HG03108 (cell line): ENCODE measurements at regions not wholly inside any gene's neighbourhood (a gene's known extent, or its start where the extent isn't known, plus 50 kb on each side); places are given as distances from the start of the nearest gene placed in this dataset.
"Not testable (repeated sequence)": the region's sequence is repeated elsewhere in the genome, so short reads cannot be mapped to it uniquely, and the experiment has no call there.

Experiments used
- ATAC-seq: cut with Tn5 transposase; IDR thresholded peaks from one replicate; pipeline ENCODE4 v1.9.1; 2021; ENCODE audit warnings: moderate library complexity; ENCODE audit not compliant: unreplicated experiment

DNA sequence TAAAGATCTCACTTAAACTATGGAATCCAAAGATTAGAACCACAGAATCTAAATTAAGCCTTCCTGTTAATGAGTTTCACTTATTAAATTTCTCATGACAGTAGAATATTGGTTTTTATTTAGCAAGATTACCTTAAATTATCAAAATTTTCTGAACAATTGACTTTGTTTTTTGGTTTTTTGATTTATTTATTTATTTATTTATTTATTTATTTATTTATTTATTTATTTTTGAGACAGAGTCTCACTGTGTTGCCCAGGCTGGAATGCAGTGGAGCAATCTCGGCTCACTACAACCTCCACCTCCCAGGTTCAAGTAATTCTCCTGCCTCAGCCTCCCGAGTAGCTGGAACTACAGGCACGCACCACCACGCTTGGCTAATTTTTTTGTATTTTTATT, 538.6 kb downstream of the AMY1C start:
- not testable (repeated sequence) for ATAC-seq

- ATAC-seq: no peak
Measured at GRCh38 chr1:104291156-104291555, 541.5 kb downstream of the AMY1C start.

- ATAC-seq: no peak
Measured at GRCh38 chr1:104294259-104294658, 544.6 kb downstream of the AMY1C start.

DNA sequence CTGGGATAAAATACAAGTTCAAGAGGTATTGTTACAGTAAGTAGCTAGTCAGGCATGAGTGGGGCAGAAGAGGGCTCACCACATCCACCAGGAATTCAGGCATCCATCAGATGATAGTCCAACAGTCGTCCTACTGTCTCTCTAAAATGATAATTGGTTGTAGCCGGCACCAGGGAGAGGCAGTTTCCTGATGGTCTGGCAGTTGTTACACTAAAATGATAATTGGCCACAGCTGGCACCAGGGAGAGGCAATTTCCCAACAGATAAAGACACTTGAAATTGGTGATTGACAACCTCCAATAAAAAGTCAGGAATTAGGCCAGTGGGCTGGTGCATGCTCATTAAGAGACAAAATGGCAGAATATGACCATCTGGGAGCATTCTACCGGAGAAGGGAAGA, 545.8 kb downstream of the AMY1C start:
- no peak for ATAC-seq

DNA sequence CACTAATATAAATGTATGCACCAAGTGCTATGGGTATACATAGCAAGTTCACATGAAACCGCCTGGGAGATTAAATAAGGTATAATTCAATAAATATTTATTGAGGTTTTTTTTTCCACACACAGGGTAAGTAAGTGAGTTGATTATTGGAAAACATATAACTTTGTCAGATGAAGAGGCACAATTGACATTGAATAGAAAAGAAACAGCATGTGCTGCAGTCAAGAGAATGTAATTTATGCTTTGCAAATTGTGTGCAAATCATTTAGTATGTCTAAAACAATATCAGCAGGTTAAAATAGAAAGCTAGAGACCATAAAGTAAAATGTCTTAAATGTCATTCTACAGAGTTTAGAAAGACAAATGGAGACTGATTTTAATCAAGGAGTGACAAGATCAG, 560.0 kb downstream of the AMY1C start:
- no peak for ATAC-seq

- no peak for ATAC-seq
Measured at GRCh38 chr1:104315823-104316222, 566.1 kb downstream of the AMY1C start.

DNA sequence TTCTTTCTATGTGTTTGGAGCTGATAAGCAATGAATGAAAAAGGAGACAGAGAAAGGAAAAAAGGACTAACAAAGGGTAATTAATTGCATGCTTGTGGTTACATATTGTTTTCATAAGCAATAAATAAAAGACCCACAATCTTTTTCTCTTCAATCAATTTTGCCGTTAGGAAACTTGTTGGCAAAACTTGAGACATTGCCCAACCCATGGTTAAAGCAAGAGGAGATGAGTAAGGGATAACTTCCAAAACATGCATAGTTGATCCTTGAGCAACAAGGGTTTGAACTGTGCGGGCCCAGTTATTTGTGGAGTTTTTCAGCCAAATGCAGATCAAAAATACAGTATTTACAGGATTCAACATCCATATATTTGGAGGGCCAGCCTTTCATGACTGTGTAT, 572.4 kb downstream of the AMY1C start:
- ATAC-seq: no peak

GRCh38 chr1:104329278-104329677, 579.6 kb downstream of the AMY1C start:
- ATAC-seq: no peak

DNA sequence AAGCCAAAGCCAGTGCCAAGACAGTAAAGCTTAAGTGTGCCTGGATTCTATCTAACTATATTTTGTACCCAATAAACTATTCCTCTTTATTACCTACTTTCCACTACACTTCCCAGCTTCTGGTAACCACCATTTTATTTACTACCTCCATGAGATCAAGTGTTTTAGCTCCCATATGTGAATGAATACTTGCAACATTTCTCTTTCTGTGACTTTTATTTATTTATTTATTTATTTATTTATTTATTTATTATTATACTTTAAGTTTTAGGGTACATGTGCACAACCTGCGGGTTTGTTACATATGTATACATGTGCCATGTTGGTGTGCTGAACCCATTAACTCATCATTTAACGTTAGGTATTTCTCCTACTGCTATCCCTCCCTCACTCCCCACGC, 582.1 kb downstream of the AMY1C start:
- no peak for ATAC-seq

GRCh38 chr1:104337927-104338326, 588.2 kb downstream of the AMY1C start:
- ATAC-seq: not testable (repeated sequence)

GRCh38 chr1:104341944-104342343, 592.2 kb downstream of the AMY1C start:
- ATAC-seq: no peak

GRCh38 chr1:104348277-104348676, 598.6 kb downstream of the AMY1C start:
- no peak for ATAC-seq

GRCh38 chr1:104353580-104353979, 603.9 kb downstream of the AMY1C start:
- no peak for ATAC-seq

- ATAC-seq: no peak
Measured at GRCh38 chr1:104358086-104358485, 608.4 kb downstream of the AMY1C start.

GRCh38 chr1:104358621-104359020, 608.9 kb downstream of the AMY1C start:
- ATAC-seq: no peak

DNA sequence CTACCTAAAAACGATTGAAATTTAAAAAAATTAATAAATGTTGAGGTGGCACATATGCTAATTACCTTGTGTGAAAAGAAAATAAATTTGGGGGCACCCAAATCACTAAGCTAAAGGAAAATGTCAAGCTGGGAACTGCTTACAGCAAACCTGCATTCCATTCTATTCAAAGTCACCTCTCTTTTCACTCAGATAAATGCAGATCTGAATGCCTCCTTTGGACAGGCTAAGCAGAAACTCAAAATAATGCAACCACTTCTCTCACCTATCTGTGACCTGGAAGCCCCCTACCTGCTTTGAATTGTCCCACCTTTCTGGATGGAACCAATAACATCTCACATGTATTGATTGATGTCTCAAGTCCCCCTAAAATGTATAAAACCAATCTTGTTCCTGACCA, 628.7 kb downstream of the AMY1C start:
- no peak for ATAC-seq

DNA sequence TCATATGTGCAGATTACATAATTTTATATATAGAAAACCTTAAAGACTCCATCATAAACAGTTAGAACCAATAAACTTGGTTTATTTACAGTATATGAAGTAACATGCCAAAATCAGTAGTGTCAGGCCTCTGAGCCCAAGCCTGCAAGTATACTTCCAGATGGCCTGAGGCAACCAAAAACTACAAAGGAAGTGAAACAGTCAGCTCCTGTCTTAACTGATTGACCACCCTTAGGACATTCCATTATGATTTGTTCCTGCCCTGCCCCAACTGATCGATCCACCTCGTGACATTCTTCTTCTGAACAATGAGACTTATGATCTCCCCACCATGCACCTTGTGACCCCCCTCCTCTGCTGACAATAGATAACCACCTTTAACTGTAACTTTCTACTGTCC, 630.3 kb downstream of the AMY1C start:
- ATAC-seq: no peak

DNA sequence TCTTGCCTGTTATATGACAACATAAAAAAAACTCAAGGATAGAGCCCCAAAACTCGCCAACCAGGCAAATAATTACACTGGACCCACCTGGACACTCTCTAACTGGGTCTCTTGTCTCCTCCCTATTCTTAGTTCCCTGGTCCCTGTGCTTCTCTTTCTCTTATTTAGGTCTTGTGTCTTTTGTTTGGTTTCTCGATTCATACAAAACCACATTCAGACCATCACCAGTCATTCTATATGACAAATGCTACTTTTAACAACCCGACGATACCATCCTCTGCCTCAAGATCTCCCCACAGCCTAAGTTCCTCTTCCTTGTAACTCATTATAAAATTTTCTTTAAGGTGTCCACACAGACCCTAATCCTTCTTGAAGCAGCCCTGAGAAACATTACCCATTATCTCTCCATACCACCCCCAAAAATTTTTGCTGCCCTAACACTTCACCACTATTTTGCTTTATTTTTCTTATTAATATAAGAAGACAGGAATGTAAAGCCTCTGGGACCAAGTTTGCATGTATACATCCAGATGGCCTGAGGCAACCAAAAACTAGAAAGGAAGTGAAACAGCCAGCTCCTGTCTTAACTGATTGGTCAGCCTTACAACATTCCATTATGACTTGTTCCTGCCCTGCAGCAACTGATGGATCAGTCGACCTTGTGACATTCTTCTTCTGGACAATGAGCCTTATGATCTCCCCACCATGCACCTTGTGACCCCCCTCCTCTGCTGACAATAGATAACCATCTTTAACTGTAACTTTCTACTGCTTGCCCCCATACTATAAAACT, 638.2 kb downstream of the AMY1C start:
- ATAC-seq: no peak

GRCh38 chr1:104392552-104392951, 642.9 kb downstream of the AMY1C start:
- ATAC-seq: no peak

DNA sequence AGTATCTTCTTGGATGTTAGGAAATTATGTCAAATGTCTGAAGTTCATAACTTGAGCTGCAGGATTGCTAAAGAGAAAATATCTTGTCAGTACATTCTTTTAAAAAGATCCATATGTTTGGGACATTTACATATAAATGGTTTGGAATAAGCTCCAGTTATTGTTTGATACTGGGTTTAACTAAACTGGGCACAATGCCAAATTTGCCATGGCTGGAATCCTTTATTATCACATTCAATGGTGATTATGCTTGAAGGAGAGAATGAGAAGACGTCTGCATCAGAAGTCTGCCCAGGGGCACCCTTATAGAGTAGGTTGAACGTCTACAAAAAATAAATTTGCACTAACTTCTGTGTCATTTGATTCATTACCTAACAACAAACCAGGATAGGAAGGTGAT, 652.5 kb downstream of the AMY1C start:
- ATAC-seq: no peak

DNA sequence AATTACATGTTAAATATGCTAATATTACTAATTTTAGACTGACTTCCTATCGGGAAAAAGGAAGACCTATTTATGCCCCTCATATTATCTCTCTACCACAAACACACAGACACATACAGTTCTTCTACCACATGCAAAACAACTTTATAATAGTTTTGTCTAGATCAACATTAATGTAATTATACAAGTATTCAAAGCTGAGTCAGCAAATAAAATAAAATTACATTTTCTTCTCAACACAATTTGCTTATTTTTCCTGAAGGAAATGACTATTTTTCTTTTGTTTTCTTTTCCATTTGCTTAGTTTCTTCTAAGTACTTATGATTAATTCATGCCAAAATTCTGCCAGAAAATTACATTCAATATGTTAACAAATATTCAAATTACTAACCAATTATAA, 654.2 kb downstream of the AMY1C start:
- no peak for ATAC-seq

- ATAC-seq: no peak
Measured at GRCh38 chr1:104406728-104407127, 657.0 kb downstream of the AMY1C start.

- no peak for ATAC-seq
Measured at GRCh38 chr1:104408268-104408667, 658.6 kb downstream of the AMY1C start.
